Spleen (tissue), 7 donors: ENCODE measurements at regions not wholly inside any gene's neighbourhood (a gene's known extent, or its start where the extent isn't known, plus 50 kb on each side); places are given as distances from the start of the nearest gene placed in this dataset.

Experiments used
- CTCF ChIP-seq, 11 experiments: fragments of 200-600 bp in 7 of 11; fragments of 450-650 bp in 4 of 11; sonication (generic) in 4 of 11; IDR thresholded peaks in 8 of 11; conservative IDR thresholded peaks in 3 of 11; 1 replicate in 7 of 11; 2 replicates in 4 of 11; pipeline versions ENCODE4 v1.4.0 to v1.8.0; 2016 to 2021; ENCODE audit warnings: antibody characterized with exemption in 11 of 11, inconsistent platforms in 4 of 11, mild to moderate bottlenecking in 1 of 11
- POLR2A ChIP-seq, 3 donors: fragments of 450-650 bp; IDR thresholded peaks; one replicate each; pipeline ENCODE4 v1.5.1; 2017; ENCODE audit warnings: antibody characterized with exemption in 3 of 3, mild to moderate bottlenecking in 1 of 3
- donor health status: DM: no; HTN: no; CAD: no; lungs with moderate emphysema.
- donor health status: DM: no; HTN: no; CAD: no.
- donor health status: DM: no; HTN: no; CAD: no.

DNA sequence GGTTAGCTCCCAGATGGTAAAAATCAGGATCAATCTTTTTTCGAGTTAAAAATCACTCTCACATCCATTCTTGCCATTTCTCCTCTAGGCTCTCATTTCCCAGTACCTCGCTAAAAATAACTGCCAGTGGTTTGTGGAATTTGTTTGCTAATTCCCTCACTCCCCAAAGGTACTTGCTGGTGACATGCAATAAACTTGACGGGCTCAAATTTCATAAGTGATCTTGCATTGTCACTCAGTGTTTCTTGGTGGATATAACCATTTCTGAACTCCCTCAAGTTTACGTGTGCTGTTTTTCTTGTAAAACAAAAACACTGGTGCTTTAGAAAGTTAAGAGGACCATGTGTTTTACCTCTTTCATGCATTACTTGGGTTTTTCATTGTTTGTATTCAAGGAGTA lies 399.2 kb upstream of the MKI67 start:
- TF ChIP-seq CTCF (IDR thresholded peaks at IDR 0.05 in 8 of 11, conservative IDR thresholded peaks at IDR 0.05 in 3 of 11) (no peak), POLR2A (IDR thresholded peaks at IDR 0.05) (no peak)
